ENCODE measurements at regions not wholly inside any gene's neighbourhood (a gene's known extent, or its start where the extent isn't known, plus 50 kb on each side); places are given as distances from the start of the nearest gene placed in this dataset.

DNA sequence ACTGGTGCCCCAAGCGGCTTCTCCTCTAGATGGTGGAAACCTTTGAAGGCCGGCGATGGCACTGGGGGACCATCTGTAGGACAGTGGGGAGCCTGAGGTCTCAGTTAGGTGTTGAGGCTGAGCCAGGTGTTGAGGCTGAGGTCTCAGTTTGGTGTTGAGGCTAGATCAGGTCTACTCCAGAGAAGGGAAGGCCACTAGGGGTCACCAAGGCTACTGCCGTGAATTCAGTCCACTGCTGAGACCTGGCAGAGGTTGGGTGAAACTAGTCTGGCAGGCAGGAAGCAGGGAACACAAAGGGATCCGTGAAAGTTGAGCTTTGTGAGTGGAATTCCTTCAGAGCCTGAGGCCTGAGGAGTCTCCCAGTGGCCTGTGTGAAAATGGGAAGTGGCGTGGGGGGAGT is 123.8 kb upstream of the FGF3 start:
- no peaks in the 10 kb centered on the region for H3K36me3 ChIP-seq (ENCODE audit: insufficient read depth, low read length, poor library complexity, severe bottlenecking)
- TF ChIP-seq EZH2 (IDR thresholded peaks at IDR 0.05; ENCODE audit: borderline replicate concordance, low read depth, low read length, poor library complexity, severe bottlenecking), result no peak
- TF ChIP-seq, protein P1, sequence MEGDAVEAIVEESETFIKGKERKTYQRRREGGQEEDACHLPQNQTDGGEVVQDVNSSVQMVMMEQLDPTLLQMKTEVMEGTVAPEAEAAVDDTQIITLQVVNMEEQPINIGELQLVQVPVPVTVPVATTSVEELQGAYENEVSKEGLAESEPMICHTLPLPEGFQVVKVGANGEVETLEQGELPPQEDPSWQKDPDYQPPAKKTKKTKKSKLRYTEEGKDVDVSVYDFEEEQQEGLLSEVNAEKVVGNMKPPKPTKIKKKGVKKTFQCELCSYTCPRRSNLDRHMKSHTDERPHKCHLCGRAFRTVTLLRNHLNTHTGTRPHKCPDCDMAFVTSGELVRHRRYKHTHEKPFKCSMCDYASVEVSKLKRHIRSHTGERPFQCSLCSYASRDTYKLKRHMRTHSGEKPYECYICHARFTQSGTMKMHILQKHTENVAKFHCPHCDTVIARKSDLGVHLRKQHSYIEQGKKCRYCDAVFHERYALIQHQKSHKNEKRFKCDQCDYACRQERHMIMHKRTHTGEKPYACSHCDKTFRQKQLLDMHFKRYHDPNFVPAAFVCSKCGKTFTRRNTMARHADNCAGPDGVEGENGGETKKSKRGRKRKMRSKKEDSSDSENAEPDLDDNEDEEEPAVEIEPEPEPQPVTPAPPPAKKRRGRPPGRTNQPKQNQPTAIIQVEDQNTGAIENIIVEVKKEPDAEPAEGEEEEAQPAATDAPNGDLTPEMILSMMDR (conservative IDR thresholded peaks at IDR 0.05; ENCODE audit: low read depth, low read length), result no peak
- no peaks in the 10 kb centered on the region for H3K4me1 ChIP-seq (ENCODE audit: insufficient read depth, low read length, poor library complexity, severe bottlenecking)
- DNase-seq (ENCODE audit: low spot score), result no peak
- ChIA-PET POLR2A (ENCODE audit: low non-redundant PET) (no interaction called here), CTCF (no interaction called here)
- intact Hi-C loops (cut with micrococcal nuclease; ENCODE audit: unreplicated experiment), result no loop called here
- H3K27ac ChIP-seq (ENCODE audit: low read depth, low read length, poor library complexity, severe bottlenecking), result no peak overlapping the region
- H3K4me3 ChIP-seq (ENCODE audit: low read depth, low read length, poor library complexity, severe bottlenecking), result no peak overlapping the region
- no peaks in the 10 kb centered on the region for H3K27me3 ChIP-seq (replicated peaks; ENCODE audit: insufficient read depth, low read depth, low read length, poor library complexity)
- BruUV-seq (replicated peaks), result no TSS peak
- H3K9me3 ChIP-seq (ENCODE audit: low read depth, low read length, poor library complexity, severe bottlenecking), result no peaks in the 10 kb centered on the region

DNA sequence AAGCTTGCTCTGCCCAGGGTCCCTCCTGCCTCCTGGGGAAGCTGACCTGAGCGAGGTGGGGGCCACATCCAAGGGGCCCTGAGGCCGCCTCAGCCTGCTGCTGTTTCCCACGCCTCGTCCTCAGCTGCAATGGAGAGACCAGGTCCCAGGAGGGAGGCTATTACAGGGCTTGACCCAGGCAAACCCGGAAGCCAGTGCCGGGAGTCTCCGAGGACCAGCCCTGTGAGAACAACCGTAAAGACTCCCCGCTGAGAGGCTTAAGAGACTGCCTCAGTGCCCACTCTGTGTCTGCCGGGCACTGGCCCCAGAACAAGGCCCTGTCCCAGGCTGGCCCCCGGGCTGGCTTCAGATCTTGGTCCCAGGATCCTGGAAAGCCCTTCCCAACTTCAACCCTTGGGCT is 124.3 kb upstream of the FGF3 start:
- no peaks in the 10 kb centered on the region for H3K4me1 ChIP-seq (ENCODE audit: insufficient read depth, low read length, poor library complexity, severe bottlenecking)
- TF ChIP-seq EZH2 (IDR thresholded peaks at IDR 0.05; ENCODE audit: borderline replicate concordance, low read depth, low read length, poor library complexity, severe bottlenecking), result no peak
- TF ChIP-seq, protein P1 (conservative IDR thresholded peaks at IDR 0.05; ENCODE audit: low read depth, low read length), result no peak
- H3K27me3 ChIP-seq (replicated peaks; ENCODE audit: insufficient read depth, low read depth, low read length, poor library complexity), result no peaks in the 10 kb centered on the region
- intact Hi-C loops (cut with micrococcal nuclease; ENCODE audit: unreplicated experiment), result no loop called here
- POLR2A ChIA-PET (ENCODE audit: low non-redundant PET), result no interaction called here
- no peaks in the 10 kb centered on the region for H3K36me3 ChIP-seq (ENCODE audit: insufficient read depth, low read length, poor library complexity, severe bottlenecking)
- no peaks in the 10 kb centered on the region for H3K9me3 ChIP-seq (ENCODE audit: low read depth, low read length, poor library complexity, severe bottlenecking)
- BruUV-seq (replicated peaks), result no TSS peak
- CTCF ChIA-PET, result no interaction called here
- DNase-seq (ENCODE audit: low spot score), result no peak
- no peak overlapping the region for H3K4me3 ChIP-seq (ENCODE audit: low read depth, low read length, poor library complexity, severe bottlenecking)
- no peak overlapping the region for H3K27ac ChIP-seq (ENCODE audit: low read depth, low read length, poor library complexity, severe bottlenecking)

DNA sequence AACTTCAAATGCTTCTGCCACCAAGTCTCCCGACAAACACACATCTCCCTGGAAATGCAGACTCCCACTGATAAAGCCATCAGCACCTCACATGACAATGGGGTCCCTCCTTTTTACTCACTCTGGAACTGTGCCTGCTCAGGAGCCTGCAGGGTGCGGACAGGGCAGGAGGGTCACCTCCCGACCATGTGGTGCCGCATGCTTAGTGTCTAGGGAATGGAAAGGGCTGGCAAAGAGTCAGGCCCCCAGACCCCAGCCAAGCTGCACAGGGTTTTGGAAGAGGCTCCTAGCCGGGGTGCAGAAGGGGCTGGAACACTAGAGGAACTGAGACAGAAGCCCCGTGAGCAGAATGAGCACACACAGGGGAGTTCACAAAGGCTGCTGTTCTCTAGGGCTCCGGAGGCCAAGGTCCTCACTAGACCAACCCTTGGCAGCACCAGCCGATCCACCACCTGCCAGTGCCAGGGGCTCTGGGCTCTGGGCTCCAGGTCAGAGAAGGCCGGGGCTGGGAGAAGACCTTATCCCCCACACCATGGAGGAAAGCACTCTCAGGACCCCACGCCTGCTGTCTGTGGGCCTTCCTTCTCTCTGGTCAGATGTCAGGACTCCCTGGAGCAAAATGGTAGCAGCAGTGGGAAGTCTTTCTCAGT is 125.1 kb upstream of the FGF3 start:
- DNase-seq (ENCODE audit: low spot score), result no peak
- Histone ChIP-seq H3K4me3 (ENCODE audit: low read depth, low read length, poor library complexity, severe bottlenecking) (no peak overlapping the region), H3K4me1 (ENCODE audit: insufficient read depth, low read length, poor library complexity, severe bottlenecking) (no peaks in the 10 kb centered on the region), H3K27me3 (replicated peaks; ENCODE audit: insufficient read depth, low read depth, low read length, poor library complexity) (no peaks in the 10 kb centered on the region), H3K27ac (ENCODE audit: low read depth, low read length, poor library complexity, severe bottlenecking) (no peak overlapping the region), H3K36me3 (ENCODE audit: insufficient read depth, low read length, poor library complexity, severe bottlenecking) (no peaks in the 10 kb centered on the region), H3K9me3 (ENCODE audit: low read depth, low read length, poor library complexity, severe bottlenecking) (no peaks in the 10 kb centered on the region)
- TF ChIP-seq, protein P1 (conservative IDR thresholded peaks at IDR 0.05; ENCODE audit: low read depth, low read length), result no peak
- TF ChIP-seq EZH2 (IDR thresholded peaks at IDR 0.05; ENCODE audit: borderline replicate concordance, low read depth, low read length, poor library complexity, severe bottlenecking), result no peak
- ChIA-PET CTCF (no interaction called here), POLR2A (ENCODE audit: low non-redundant PET) (no interaction called here)
- no TSS peak for BruUV-seq (replicated peaks)
- intact Hi-C loops (cut with micrococcal nuclease; ENCODE audit: unreplicated experiment), result no loop called here

Measured in A673 (cell line).